ENCODE measurements at regions not wholly inside any gene's neighbourhood (a gene's known extent, or its start where the extent isn't known, plus 50 kb on each side); places are given as distances from the start of the nearest gene placed in this dataset.

GRCh38 chr1:30120245-30121000 lies 603.0 kb downstream of the MATN1 start:
- WGBS, 5 donors, result 82 to 87% (median 83%) methylated on average over 16 of the region's 16 CpGs
- no peak for DNase-seq
- Histone ChIP-seq H3K4me3 (no peak overlapping the region), H3K27ac (no peak overlapping the region), H3K9me3 (no peaks in the 10 kb centered on the region), H3K27me3 (replicated peaks in 1 of 7) (no peaks in the 10 kb centered on the region), H3K36me3 (no peaks in the 10 kb centered on the region), H3K4me1 (peaks cover 0 to 21% (median 0%) of the 10 kb centered on the region in 6 donors)
- intact Hi-C loops (cut with DNase I; ENCODE audit: low total_unique reads), result no loop called here
- TF ChIP-seq POLR2AphosphoS5 (IDR thresholded peaks at IDR 0.05) (no peak), CTCF (IDR thresholded peaks at IDR 0.05 in 8 of 11, conservative IDR thresholded peaks at IDR 0.05 in 3 of 11) (no peak), POLR2A (IDR thresholded peaks at IDR 0.05) (no peak)

GRCh38 chr1:30117685-30118084 lies 605.7 kb downstream of the MATN1 start:
- H3K27me3 ChIP-seq (replicated peaks in 1 of 7), result peaks cover 0 to 13% (median 0%) of the 10 kb centered on the region in 7 donors
- H3K9me3 ChIP-seq, result no peaks in the 10 kb centered on the region
- peaks cover 0 to 6% (median 0%) of the 10 kb centered on the region in 6 donors for H3K4me1 ChIP-seq
- WGBS, 5 donors, result 88 to 97% (median 93%) methylated on average over 4 of the region's 4 CpGs
- TF ChIP-seq POLR2A (IDR thresholded peaks at IDR 0.05) (no peak), POLR2AphosphoS5 (IDR thresholded peaks at IDR 0.05) (no peak)
- intact Hi-C loops (cut with DNase I; ENCODE audit: low total_unique reads), result no loop called here
- DNase-seq, result no peak
- no peaks in the 10 kb centered on the region for H3K36me3 ChIP-seq
- H3K4me3 ChIP-seq, result no peak overlapping the region
- H3K27ac ChIP-seq, result no peak overlapping the region

GRCh38 chr1:30111431-30111830 lies 612.0 kb downstream of the MATN1 start:
- Histone ChIP-seq H3K4me1 (no peaks in the 10 kb centered on the region), H3K27ac (no peak overlapping the region), H3K27me3 (replicated peaks in 1 of 7) (peaks cover 0 to 75% (median 15%) of the 10 kb centered on the region in 7 donors), H3K36me3 (no peaks in the 10 kb centered on the region), H3K4me3 (no peak overlapping the region), H3K9me3 (no peaks in the 10 kb centered on the region)
- no peak for DNase-seq
- TF ChIP-seq CTCF (IDR thresholded peaks at IDR 0.05 in 8 of 11, conservative IDR thresholded peaks at IDR 0.05 in 3 of 11) (peak in 7 of 11 experiments; percentile 17 to 57 (median 32)), POLR2A (IDR thresholded peaks at IDR 0.05) (no peak)
- intact Hi-C loops (cut with DNase I; ENCODE audit: low total_unique reads), result no loop called here
- 6 to 8% (median 6%) methylated on average over 14 of the region's 14 CpGs for WGBS, 5 donors

GRCh38 chr1:30110846-30111245 lies 612.5 kb downstream of the MATN1 start:
- H3K27ac ChIP-seq, result no peak overlapping the region
- DNase-seq, result no peak
- WGBS, 5 donors, result 54 to 64% (median 59%) methylated on average over 11 of the region's 11 CpGs
- TF ChIP-seq POLR2AphosphoS5 (IDR thresholded peaks at IDR 0.05), result no peak
- H3K36me3 ChIP-seq, result no peaks in the 10 kb centered on the region
- intact Hi-C loops (cut with DNase I; ENCODE audit: low total_unique reads), result no loop called here
- H3K9me3 ChIP-seq, result no peaks in the 10 kb centered on the region
- no peak overlapping the region for H3K4me3 ChIP-seq
- peaks cover 0 to 81% (median 15%) of the 10 kb centered on the region in 7 donors for H3K27me3 ChIP-seq (replicated peaks in 1 of 7)
- H3K4me1 ChIP-seq, result no peaks in the 10 kb centered on the region

- Histone ChIP-seq H3K27ac (no peak overlapping the region), H3K9me3 (no peaks in the 10 kb centered on the region), H3K4me1 (no peaks in the 10 kb centered on the region), H3K27me3 (replicated peaks in 1 of 7) (peaks cover 0 to 89% (median 16%) of the 10 kb centered on the region in 7 donors), H3K4me3 (no peak overlapping the region), H3K36me3 (no peaks in the 10 kb centered on the region)
- intact Hi-C loops (cut with DNase I; ENCODE audit: low total_unique reads), result no loop called here
- TF ChIP-seq CTCF (IDR thresholded peaks at IDR 0.05 in 8 of 11, conservative IDR thresholded peaks at IDR 0.05 in 3 of 11) (no peak), POLR2A (IDR thresholded peaks at IDR 0.05) (no peak), POLR2AphosphoS5 (IDR thresholded peaks at IDR 0.05) (no peak)
- 73 to 78% (median 75%) methylated on average over 8 to 10 of the region's 10 CpGs for WGBS, 5 donors
- no peak for DNase-seq
These were observed 613.5 kb downstream of the MATN1 start for GRCh38 chr1:30109853-30110252.

Data from spleen (tissue), 11 donors.